IMR-90 (cell line): ENCODE measurements at regions not wholly inside any gene's neighbourhood (a gene's known extent, or its start where the extent isn't known, plus 50 kb on each side); places are given as distances from the start of the nearest gene placed in this dataset.

Source experiments
- ATAC-seq: fragments of 200-7000 bp; cut with Tn5 transposase; 2 replicates; pipeline ENCODE4 v1.9.1; 2020; ENCODE audit warnings: low read depth, mild to moderate bottlenecking, moderate library complexity
- BruUV-seq: library from RNA; stranded (reverse); fragments of 400-500 nt; replicated peaks from 2 replicates; lab custom pipeline; 2021; lab: Mats Ljungman, UMichigan
- CTCF ChIA-PET: fragments of 300-600 bp; formaldehyde crosslinking; extraction: SDS; loops from one replicate; lab custom pipeline; 2021; ENCODE audit warnings: antibody characterized with exemption; lab: Yijun Ruan, JAX
- POLR2A ChIA-PET: fragments of 300-600 bp; sonication (Branson Sonifier 250); formaldehyde crosslinking; loops from one replicate; lab custom pipeline; 2022; ENCODE audit warnings: antibody characterized with exemption; ENCODE audit not compliant: unreplicated experiment; lab: Charles Lee
- DNase-seq: peaks from one replicate; pipeline ENCODE4 v3.0.0; 2013
- H2AFZ ChIP-seq: replicated peaks from 2 replicates; pipeline ENCODE3; 2013; ENCODE audit warnings: low read length, mild to moderate bottlenecking; ENCODE audit not compliant: poor library complexity
- H2AK5ac ChIP-seq: 2 replicates; pipeline ENCODE4 v1.6.1; 2013; ENCODE audit warnings: low read depth, low read length, inconsistent platforms
- H2AK9ac ChIP-seq: replicated peaks from 2 replicates; pipeline ENCODE3; 2013; ENCODE audit warnings: mild to moderate bottlenecking, low read depth, low read length, moderate library complexity; ENCODE audit not compliant: poor library complexity
- H2BK120ac ChIP-seq: 2 replicates; pipeline ENCODE4 v1.6.1; 2013; ENCODE audit warnings: low read depth, low read length, inconsistent platforms
- H2BK15ac ChIP-seq: 3 replicates; pipeline ENCODE4 v1.6.1; 2013; ENCODE audit warnings: low read depth, low read length, inconsistent platforms
- H2BK20ac ChIP-seq: 2 replicates; pipeline ENCODE4 v1.6.1; 2013; ENCODE audit warnings: low read depth, mild to moderate bottlenecking, inconsistent platforms, low read length, moderate library complexity
- H2BK5ac ChIP-seq: 2 replicates; pipeline ENCODE4 v1.6.1; 2013; ENCODE audit warnings: mild to moderate bottlenecking, low read depth, low read length, inconsistent platforms; ENCODE audit not compliant: poor library complexity, severe bottlenecking
- H3K14ac ChIP-seq: replicated peaks from 2 replicates; pipeline ENCODE4 v1.6.1; 2013; ENCODE audit warnings: low read depth, low read length, inconsistent platforms
- H3K18ac ChIP-seq: 2 replicates; pipeline ENCODE4 v1.6.1; 2013; ENCODE audit warnings: low read depth, low read length, control low read depth
- H3K23ac ChIP-seq: 2 replicates; pipeline ENCODE4 v1.6.1; 2013; ENCODE audit warnings: low read depth, low read length, inconsistent platforms
- H3K27ac ChIP-seq: 2 replicates; pipeline ENCODE4 v1.5.1; 2013; ENCODE audit warnings: mild to moderate bottlenecking, control low read depth, low read length; ENCODE audit not compliant: insufficient read depth
- H3K27me3 ChIP-seq: 2 replicates; pipeline ENCODE4 v1.6.1; 2013; ENCODE audit warnings: low read length; ENCODE audit not compliant: control insufficient read depth, insufficient read depth
- H3K36me3 ChIP-seq: 2 replicates; pipeline ENCODE4 v1.6.1; 2013; ENCODE audit warnings: low read length, mixed read lengths; ENCODE audit not compliant: control insufficient read depth, insufficient read depth
- H3K4ac ChIP-seq: 2 replicates; pipeline ENCODE4 v1.6.1; 2013; ENCODE audit warnings: low read depth, low read length, inconsistent platforms
- H3K4me1 ChIP-seq: 2 replicates; pipeline ENCODE4 v1.6.1; 2013; ENCODE audit warnings: low read length, mixed read lengths; ENCODE audit not compliant: control insufficient read depth, insufficient read depth
- H3K4me2 ChIP-seq: 2 replicates; pipeline ENCODE4 v1.6.1; 2013; ENCODE audit warnings: low read depth, mild to moderate bottlenecking, control low read depth, low read length, moderate library complexity
- H3K4me3 ChIP-seq: 2 replicates; pipeline ENCODE4 v1.5.1; 2013; ENCODE audit warnings: low read depth, mild to moderate bottlenecking, control low read depth, low read length, moderate library complexity; ENCODE audit not compliant: insufficient read depth
- H3K56ac ChIP-seq: 2 replicates; pipeline ENCODE4 v1.6.1; 2013; ENCODE audit warnings: low read length, inconsistent platforms; ENCODE audit not compliant: insufficient read depth; ENCODE audit errors: extremely low read depth
- H3K79me1 ChIP-seq, 2 experiments: 2 replicates each; pipeline ENCODE4 v1.6.1; 2013; ENCODE audit warnings: low read length in 2 of 2, inconsistent platforms in 1 of 2, low read depth in 1 of 2
- H3K9ac ChIP-seq: 2 replicates; pipeline ENCODE4 v1.6.1; 2013; ENCODE audit warnings: low read depth, low read length, control low read depth
- H3K9me1 ChIP-seq: 2 replicates; pipeline ENCODE4 v1.6.1; 2013; ENCODE audit warnings: low read length, inconsistent platforms; ENCODE audit not compliant: insufficient read depth
- H3K9me3 ChIP-seq: 2 replicates; pipeline ENCODE4 v1.6.1; 2013; ENCODE audit warnings: low read length; ENCODE audit not compliant: control insufficient read depth, insufficient read depth
- H4K20me1 ChIP-seq: 2 replicates; pipeline ENCODE4 v1.6.1; 2013; ENCODE audit warnings: low read length, inconsistent platforms; ENCODE audit not compliant: insufficient read depth
- H4K5ac ChIP-seq: 2 replicates; pipeline ENCODE4 v1.6.1; 2013; ENCODE audit warnings: mild to moderate bottlenecking, low read depth, low read length, control low read depth
- H4K8ac ChIP-seq, 2 experiments: 2 replicates each; pipeline ENCODE4 v1.6.1; 2013; ENCODE audit warnings: low read depth in 2 of 2, low read length in 2 of 2, control low read depth in 1 of 2, inconsistent platforms in 1 of 2
- H4K91ac ChIP-seq: 2 replicates; pipeline ENCODE4 v1.6.1; 2013; ENCODE audit warnings: low read depth, low read length, inconsistent platforms; ENCODE audit not compliant: insufficient read depth
- CEBPB ChIP-seq: IDR thresholded peaks from 2 replicates; pipeline ENCODE4 v1.6.1; 2012; ENCODE audit warnings: low read depth, low read length, improper control_type of control experiment
- CHD1 ChIP-seq: IDR thresholded peaks from 2 replicates; pipeline ENCODE4 v1.6.1; 2012; ENCODE audit warnings: low read depth, low read length, improper control_type of control experiment
- CTCF ChIP-seq: conservative IDR thresholded peaks from 2 replicates; pipeline ENCODE4 v1.5.1; 2012; ENCODE audit warnings: mild to moderate bottlenecking, low read depth, low read length, improper control_type of control experiment
- ELK1 ChIP-seq: fragments of 150-350 bp; IDR thresholded peaks from 2 replicates; pipeline ENCODE4 v1.6.1; 2016; ENCODE audit warnings: low read depth, mild to moderate bottlenecking, low read length, moderate library complexity, borderline replicate concordance
- FOS ChIP-seq: fragments of 150-350 bp; IDR thresholded peaks from 2 replicates; pipeline ENCODE4 v1.6.1; 2016; ENCODE audit warnings: low read depth, low read length
- MAFK ChIP-seq: IDR thresholded peaks from 2 replicates; pipeline ENCODE4 v1.6.1; 2012; ENCODE audit warnings: low read depth, low read length, improper control_type of control experiment
- MAZ ChIP-seq: IDR thresholded peaks from 2 replicates; pipeline ENCODE4 v1.6.1; 2012; ENCODE audit warnings: low read depth, mild to moderate bottlenecking, low read length, improper control_type of control experiment, moderate library complexity, borderline replicate concordance
- MXI1 ChIP-seq: IDR thresholded peaks from 2 replicates; pipeline ENCODE4 v1.6.1; 2012; ENCODE audit warnings: low read depth, mild to moderate bottlenecking, low read length, moderate library complexity, borderline replicate concordance
- NFE2L2 ChIP-seq: fragments of 150-350 bp; IDR thresholded peaks from 2 replicates; pipeline ENCODE4 v1.6.1; 2016; ENCODE audit warnings: low read depth, mild to moderate bottlenecking, low read length
- POLR2A ChIP-seq: IDR thresholded peaks from 2 replicates; pipeline ENCODE4 v1.6.1; 2012; ENCODE audit warnings: mild to moderate bottlenecking, low read depth, low read length
- RAD21 ChIP-seq: IDR thresholded peaks from 2 replicates; pipeline ENCODE4 v1.6.1; 2012; ENCODE audit warnings: low read length, improper control_type of control experiment
- RCOR1 ChIP-seq: IDR thresholded peaks from 2 replicates; pipeline ENCODE4 v1.6.1; 2012; ENCODE audit warnings: mild to moderate bottlenecking, low read length, improper control_type of control experiment; ENCODE audit not compliant: insufficient replicate concordance
- WGBS, 2 experiments: methylation state at CpG; one replicate each; pipeline versions ENCODE4 v1.1.5 to v1.1.7; 2013; ENCODE audit warnings: missing lambda C conversion rate in 2 of 2; ENCODE audit not compliant: insufficient read length in 1 of 2; ENCODE audit errors: extremely low coverage in 2 of 2; 5-methylcytosine and 5-hydroxymethylcytosine counted together
- dilution Hi-C: fragments of 300-500 bp; cut with HindIII; formaldehyde crosslinking; loops from one replicate; pipeline ENCODE4 v1.14.3; 2018; ENCODE audit warnings: low sequenced_read_pairs; ENCODE audit not compliant: unreplicated experiment
- in situ Hi-C: fragments of 300-500 bp; cut with MboI; formaldehyde crosslinking; loops from 3 replicates; pipeline ENCODE4 v1.14.3; 2019; ENCODE audit warnings: low sequenced_read_pairs, inconsistent platforms, mixed read lengths
- intact Hi-C: fragments of 100-400 bp; cut with micrococcal nuclease; formaldehyde crosslinking; loops from 2 replicates; pipeline ENCODE4 v1.10.0; 2022

DNA sequence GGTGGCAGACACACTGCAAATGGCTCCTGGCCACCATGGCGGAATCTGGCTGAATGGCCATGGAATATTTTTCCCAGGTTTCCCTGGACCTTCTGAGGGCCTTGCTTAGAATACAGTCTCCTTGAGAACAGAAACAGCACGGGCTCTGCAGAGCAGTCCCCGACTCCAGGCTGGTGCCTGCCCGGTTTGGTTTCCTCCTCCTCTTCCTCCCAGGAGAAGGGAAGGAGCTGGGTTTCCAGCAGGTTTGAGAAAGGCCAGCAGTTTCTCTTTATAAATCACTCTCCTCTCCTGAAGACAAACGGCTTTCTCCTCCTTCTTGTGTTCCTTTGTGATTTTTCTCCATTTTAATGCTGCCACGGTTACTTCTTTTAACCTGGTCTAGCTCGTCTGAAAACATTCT is 106.8 kb upstream of the RFLNA start:
- no peaks in the 10 kb centered on the region for H3K36me3 ChIP-seq
- no peak overlapping the region for H2BK5ac ChIP-seq
- ATAC-seq (no peak), DNase-seq (no peak)
- H3K79me1 ChIP-seq = no peaks in the 10 kb centered on the region
- H4K20me1 ChIP-seq = no peaks in the 10 kb centered on the region
- H3K4me3 ChIP-seq = no peak overlapping the region
- no peak overlapping the region for H2AK9ac ChIP-seq
- TF ChIP-seq CEBPB (no peak), NFE2L2 (no peak), CHD1 (no peak), ELK1 (no peak), CTCF (no peak), RCOR1 (no peak), MXI1 (no peak), FOS (no peak), RAD21 (no peak), MAFK (no peak), POLR2A (no peak), MAZ (no peak)
- no peak overlapping the region for H3K14ac ChIP-seq
- POLR2A ChIA-PET = no interaction called here
- H4K8ac ChIP-seq = no peak overlapping the region
- WGBS, 2 experiments = no CpG with 5 or more reads among the region's 7 CpGs
- no peak overlapping the region for H3K23ac ChIP-seq
- H3K9me3 ChIP-seq = no peaks in the 10 kb centered on the region; the same call in 1 of the 2 replicates
- in situ Hi-C loops = no loop called here
- H3K56ac ChIP-seq = no peak overlapping the region
- H4K91ac ChIP-seq = no peak overlapping the region
- H2AK5ac ChIP-seq = no peak overlapping the region
- peaks cover 20% of the 10 kb centered on the region for H3K27me3 ChIP-seq
- H2BK20ac ChIP-seq = no peak overlapping the region
- dilution Hi-C loops = no loop called here
- H3K4ac ChIP-seq = no peak overlapping the region
- no peak overlapping the region for H4K5ac ChIP-seq
- H2BK120ac ChIP-seq = no peak overlapping the region
- no peak overlapping the region for H3K18ac ChIP-seq
- no peak overlapping the region for H3K27ac ChIP-seq
- no peak overlapping the region for H3K4me2 ChIP-seq
- intact Hi-C loops = no loop called here
- H2AFZ ChIP-seq = no peak overlapping the region
- no peak overlapping the region for H2BK15ac ChIP-seq
- H3K9ac ChIP-seq = no peak overlapping the region
- no peaks in the 10 kb centered on the region for H3K4me1 ChIP-seq
- CTCF ChIA-PET = interaction anchor here (1.2 kb wide), 1 partner anchor 11 kb away, joined by 3 read pairs; no protein-coding TSS in a partner anchor
- H3K9me1 ChIP-seq = no peaks in the 10 kb centered on the region
- no TSS peak for BruUV-seq
